HepG2 (cell line): ENCODE measurements at regions not wholly inside any gene's neighbourhood (a gene's known extent, or its start where the extent isn't known, plus 50 kb on each side); places are given as distances from the start of the nearest gene placed in this dataset.

ENCODE experiments used
- ATAC-seq: fragments of 200-7000 bp; cut with Tn5 transposase; 3 replicates; pipeline ENCODE4 v1.9.1; 2020; ENCODE audit warnings: mild to moderate bottlenecking, moderate library complexity
- BruUV-seq: library from RNA; stranded (reverse); fragments of 400-500 nt; replicated peaks from 2 replicates; lab custom pipeline; 2021; lab: Mats Ljungman, UMichigan
- CTCF ChIA-PET: fragments of 300-600 bp; formaldehyde crosslinking; extraction: SDS; loops from one replicate; lab custom pipeline; 2021; ENCODE audit warnings: low total read pairs, inconsistent platforms, low intra/inter-chr PET ratio; lab: Yijun Ruan, JAX
- POLR2A ChIA-PET: fragments of 350-600 bp; sonication (Branson Sonifier 250); formaldehyde crosslinking; loops from one replicate; lab custom pipeline; 2020; ENCODE audit warnings: antibody characterized with exemption, inconsistent platforms; lab: Yijun Ruan, JAX
- DNase-seq: peaks from one replicate; pipeline ENCODE4 v3.0.0-alpha.2; 2015; ENCODE audit warnings: low spot score
- FAIRE-seq: peaks from 3 replicates; lab custom pipeline; 2011; peaks lifted over from hg19 to GRCh38; lab: Jason Lieb, UNC
- H2AFZ ChIP-seq: one replicate; pipeline ENCODE4 v1.6.1; 2011; ENCODE audit warnings: low read length, inconsistent platforms
- H3K27ac ChIP-seq: fragments of 300-600 bp; 3 replicates; pipeline ENCODE4 v1.8.0; 2011; ENCODE audit warnings: mixed run types, mild to moderate bottlenecking, mixed read lengths, low read length, inconsistent platforms; ENCODE audit not compliant: insufficient read depth; ENCODE audit errors: extremely low read length
- H3K27me3 ChIP-seq, 2 experiments: fragments of 200-600 bp in 1 of 2; 2 replicates in 1 of 2; 3 replicates in 1 of 2; pipeline versions ENCODE4 v1.6.0 to v1.8.0; 2011; ENCODE audit warnings: low read length in 2 of 2, mild to moderate bottlenecking in 2 of 2, moderate library complexity in 2 of 2, inconsistent platforms in 1 of 2; ENCODE audit not compliant: insufficient read depth in 2 of 2, control insufficient read depth in 1 of 2
- H3K36me3 ChIP-seq, 2 experiments: fragments of 200-600 bp in 1 of 2; replicated peaks in 1 of 2; 2 replicates in 1 of 2; 3 replicates in 1 of 2; pipeline versions ENCODE4 v1.5.1 to v1.8.0; 2011; ENCODE audit warnings: low read length in 2 of 2, inconsistent platforms in 1 of 2; ENCODE audit not compliant: insufficient read depth in 2 of 2, control insufficient read depth in 1 of 2
- H3K4me1 ChIP-seq: 2 replicates; pipeline ENCODE4 v1.5.1; 2012; ENCODE audit warnings: low read length, inconsistent platforms; ENCODE audit not compliant: insufficient read depth
- H3K4me2 ChIP-seq: 2 replicates; pipeline ENCODE4 v1.6.0; 2011; ENCODE audit warnings: low read depth, low read length, inconsistent platforms
- H3K4me3 ChIP-seq, 3 experiments: fragments of 200-600 bp in 1 of 3; sonication (generic), shearing (Covaris generic) in 1 of 3; replicated peaks in 1 of 3; 2 replicates each; pipeline ENCODE4 v1.5.1; 2011 to 2016; ENCODE audit warnings: low read length in 3 of 3, inconsistent platforms in 2 of 3, low read depth in 2 of 3, mild to moderate bottlenecking in 2 of 3, control low read depth in 1 of 3, mixed read lengths in 1 of 3; ENCODE audit not compliant: insufficient read depth in 1 of 3
- H3K79me2 ChIP-seq: one replicate; pipeline ENCODE4 v1.6.1; 2011; ENCODE audit warnings: low read length, inconsistent platforms; ENCODE audit not compliant: insufficient read depth
- H3K9ac ChIP-seq: 2 replicates; pipeline ENCODE4 v1.6.0; 2011; ENCODE audit warnings: mild to moderate bottlenecking, low read depth, low read length, inconsistent platforms; ENCODE audit not compliant: insufficient read depth
- H3K9me3 ChIP-seq: 2 replicates; pipeline ENCODE4 v1.5.1; 2012; ENCODE audit warnings: mild to moderate bottlenecking, low read length
- H4K20me1 ChIP-seq: 2 replicates; pipeline ENCODE4 v1.6.0; 2011; ENCODE audit warnings: inconsistent platforms, mild to moderate bottlenecking, low read length, moderate library complexity; ENCODE audit not compliant: insufficient read depth
- NONO ChIP-seq, 2 experiments: fragments of 450-650 bp in 1 of 2; sonication (generic) in 1 of 2; formaldehyde crosslinking in 1 of 2; IDR thresholded peaks in 1 of 2; conservative IDR thresholded peaks in 1 of 2; 2 replicates each; pipeline versions ENCODE4 v1.6.1 to v1.8.0; 2017 to 2022; ENCODE audit warnings: mild to moderate bottlenecking in 1 of 2, missing genetic modification reagents in 1 of 2, moderate library complexity in 1 of 2
- SOX6 ChIP-seq, 2 experiments: fragments of 450-650 bp in 1 of 2; sonication (generic) in 1 of 2; formaldehyde crosslinking in 1 of 2; IDR thresholded peaks; 2 replicates each; pipeline versions ENCODE4 v1.4.0 to v1.6.1; 2017 to 2020; ENCODE audit warnings: antibody characterized with exemption in 1 of 2, mild to moderate bottlenecking in 1 of 2, missing genetic modification reagents in 1 of 2
- TOE1 ChIP-seq: sonication (generic); formaldehyde crosslinking; IDR thresholded peaks from 2 replicates; pipeline ENCODE4 v1.4.0; 2020; ENCODE audit warnings: mild to moderate bottlenecking, missing genetic modification reagents
- ZC3H4 ChIP-seq: sonication (generic); formaldehyde crosslinking; IDR thresholded peaks from 2 replicates; pipeline ENCODE4 v1.4.0; 2020; ENCODE audit warnings: missing genetic modification reagents, borderline replicate concordance
- ZFP62 ChIP-seq: sonication (generic); formaldehyde crosslinking; IDR thresholded peaks from 2 replicates; pipeline ENCODE4 v1.4.0; 2020; ENCODE audit warnings: missing genetic modification reagents
- ZNF143 ChIP-seq: sonication (generic); formaldehyde crosslinking; IDR thresholded peaks from 2 replicates; pipeline ENCODE4 v1.4.0; 2020; ENCODE audit warnings: missing genetic modification reagents
- ZNF484 ChIP-seq: sonication (generic); formaldehyde crosslinking; IDR thresholded peaks from 2 replicates; pipeline ENCODE4 v1.5.1; 2020; ENCODE audit warnings: mild to moderate bottlenecking, low read depth, missing genetic modification reagents, borderline replicate concordance
- WGBS: methylation state at CpG from one replicate; pipeline ENCODE4 v1.1.6; 2017; ENCODE audit warnings: low lambda C conversion rate; 5-methylcytosine and 5-hydroxymethylcytosine counted together
- in situ Hi-C: cut with HindIII; loops from 2 replicates; pipeline ENCODE4 v1.10.0; 2017; ENCODE audit warnings: low pct_unique_long_range_greater_than_20kb; ENCODE audit not compliant: extremely low pct_ligation_motif_present
- intact Hi-C: fragments of 100-400 bp; cut with micrococcal nuclease; formaldehyde crosslinking; loops from one replicate; pipeline ENCODE4 v1.10.0; 2022; ENCODE audit not compliant: unreplicated experiment
- TF ChIP-seq, protein P1 (sequence below): IDR thresholded peaks from 2 replicates; pipeline ENCODE4 v1.4.0; 2020; ENCODE audit warnings: mild to moderate bottlenecking, missing genetic modification reagents

- no peak overlapping the region for H3K4me2 ChIP-seq
- no TSS peak for BruUV-seq
- H2AFZ ChIP-seq: no peak overlapping the region
- H3K27ac ChIP-seq: no peak overlapping the region
- ChIA-PET POLR2A (no interaction called here), CTCF (no interaction called here)
- no peak for DNase-seq
- no peaks in the 10 kb centered on the region for H3K79me2 ChIP-seq
- no peaks in the 10 kb centered on the region for H3K4me1 ChIP-seq
- no peaks in the 10 kb centered on the region for H4K20me1 ChIP-seq
- peaks cover 45% of the 10 kb centered on the region for H3K9me3 ChIP-seq
- H3K4me3 ChIP-seq: no peak overlapping the region
- WGBS: 2% methylated on average over 1 of the region's 1 CpG
- no peak for TF ChIP-seq ZNF484
- TF ChIP-seq TOE1: no peak
- TF ChIP-seq ZNF143: no peak
- TF ChIP-seq, all 625 proteins: peak for 0
- in situ Hi-C loops: no loop called here
- H3K27me3 ChIP-seq: no peaks in the 10 kb centered on the region
- no peak for ATAC-seq
- intact Hi-C loops: no loop called here
- FAIRE-seq: no peak
- no peak overlapping the region for H3K9ac ChIP-seq
- H3K36me3 ChIP-seq: no peaks in the 10 kb centered on the region
Measured at GRCh38 chr14:28999656-29000055, 233.1 kb downstream of the FOXG1 start.

DNA sequence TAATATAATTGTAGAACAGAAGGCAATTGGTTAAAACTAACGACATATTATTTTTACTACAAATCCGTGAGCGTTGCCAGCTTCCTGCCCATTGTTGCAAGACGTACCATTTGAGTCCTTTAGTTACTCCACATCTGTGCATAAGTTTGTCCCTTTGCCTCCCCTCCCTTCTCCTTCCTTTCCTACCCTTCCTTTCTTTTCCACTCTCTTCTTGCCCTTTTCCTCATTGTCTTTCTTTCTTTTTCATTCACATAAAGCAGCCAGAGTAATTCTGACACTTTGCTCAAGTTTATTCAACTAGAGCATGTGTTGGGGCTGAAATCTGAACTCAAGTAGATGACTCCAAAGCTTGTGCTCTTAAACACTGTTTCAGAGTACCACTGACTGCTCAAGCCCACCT lies 239.1 kb downstream of the FOXG1 start:
- Histone ChIP-seq H4K20me1 (no peaks in the 10 kb centered on the region), H3K4me1 (no peaks in the 10 kb centered on the region), H3K79me2 (no peaks in the 10 kb centered on the region), H3K4me2 (no peak overlapping the region), H3K4me3 (no peak overlapping the region), H2AFZ (peak overlapping the region; percentile 29), H3K9ac (no peak overlapping the region), H3K9me3 (peaks cover 41% of the 10 kb centered on the region)
- no peak for ATAC-seq
- POLR2A ChIA-PET: no interaction called here
- 13% methylated on average over 4 of the region's 4 CpGs for WGBS
- intact Hi-C loops: no loop called here
- no peak for DNase-seq
- CTCF ChIA-PET: no interaction called here
- no TSS peak for BruUV-seq
- in situ Hi-C loops: no loop called here
- TF ChIP-seq SOX6 (IDR thresholded peaks at IDR 0.05) (0 out of 2 replicates have a peak, but pooled peaks have one; percentile 58), SOX6 (CRISPR knock-in tag; IDR thresholded peaks at IDR 0.05) (no peak), NONO (IDR thresholded peaks at IDR 0.05) (peak; percentile 91; the same call in 1 of the 2 replicates), NONO (CRISPR knock-in tag; conservative IDR thresholded peaks at IDR 0.05) (no peak), ZC3H4 (CRISPR knock-in tag) (no peak), ZFP62 (CRISPR knock-in tag) (no peak)
- TF ChIP-seq, protein P1, sequence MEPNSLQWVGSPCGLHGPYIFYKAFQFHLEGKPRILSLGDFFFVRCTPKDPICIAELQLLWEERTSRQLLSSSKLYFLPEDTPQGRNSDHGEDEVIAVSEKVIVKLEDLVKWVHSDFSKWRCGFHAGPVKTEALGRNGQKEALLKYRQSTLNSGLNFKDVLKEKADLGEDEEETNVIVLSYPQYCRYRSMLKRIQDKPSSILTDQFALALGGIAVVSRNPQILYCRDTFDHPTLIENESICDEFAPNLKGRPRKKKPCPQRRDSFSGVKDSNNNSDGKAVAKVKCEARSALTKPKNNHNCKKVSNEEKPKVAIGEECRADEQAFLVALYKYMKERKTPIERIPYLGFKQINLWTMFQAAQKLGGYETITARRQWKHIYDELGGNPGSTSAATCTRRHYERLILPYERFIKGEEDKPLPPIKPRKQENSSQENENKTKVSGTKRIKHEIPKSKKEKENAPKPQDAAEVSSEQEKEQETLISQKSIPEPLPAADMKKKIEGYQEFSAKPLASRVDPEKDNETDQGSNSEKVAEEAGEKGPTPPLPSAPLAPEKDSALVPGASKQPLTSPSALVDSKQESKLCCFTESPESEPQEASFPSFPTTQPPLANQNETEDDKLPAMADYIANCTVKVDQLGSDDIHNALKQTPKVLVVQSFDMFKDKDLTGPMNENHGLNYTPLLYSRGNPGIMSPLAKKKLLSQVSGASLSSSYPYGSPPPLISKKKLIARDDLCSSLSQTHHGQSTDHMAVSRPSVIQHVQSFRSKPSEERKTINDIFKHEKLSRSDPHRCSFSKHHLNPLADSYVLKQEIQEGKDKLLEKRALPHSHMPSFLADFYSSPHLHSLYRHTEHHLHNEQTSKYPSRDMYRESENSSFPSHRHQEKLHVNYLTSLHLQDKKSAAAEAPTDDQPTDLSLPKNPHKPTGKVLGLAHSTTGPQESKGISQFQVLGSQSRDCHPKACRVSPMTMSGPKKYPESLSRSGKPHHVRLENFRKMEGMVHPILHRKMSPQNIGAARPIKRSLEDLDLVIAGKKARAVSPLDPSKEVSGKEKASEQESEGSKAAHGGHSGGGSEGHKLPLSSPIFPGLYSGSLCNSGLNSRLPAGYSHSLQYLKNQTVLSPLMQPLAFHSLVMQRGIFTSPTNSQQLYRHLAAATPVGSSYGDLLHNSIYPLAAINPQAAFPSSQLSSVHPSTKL: no peak
- TF ChIP-seq, all 625 proteins: peak for 2
- Histone ChIP-seq H3K27ac (no peak overlapping the region), H3K36me3 (no peaks in the 10 kb centered on the region), H3K27me3 (no peaks in the 10 kb centered on the region)
- no peak for FAIRE-seq
